Erythroblast (primary cell): ENCODE measurements at regions not wholly inside any gene's neighbourhood (a gene's known extent, or its start where the extent isn't known, plus 50 kb on each side); places are given as distances from the start of the nearest gene placed in this dataset.

Source experiments
- GATA1 ChIP-seq: IDR thresholded peaks from 2 replicates; pipeline ENCODE4 v1.6.1; 2011; ENCODE audit warnings: low read depth, mild to moderate bottlenecking, control low read depth, low read length, moderate library complexity
- POLR2A ChIP-seq: IDR thresholded peaks from 2 replicates; pipeline ENCODE4 v1.6.1; 2011; ENCODE audit warnings: mild to moderate bottlenecking, low read length

DNA sequence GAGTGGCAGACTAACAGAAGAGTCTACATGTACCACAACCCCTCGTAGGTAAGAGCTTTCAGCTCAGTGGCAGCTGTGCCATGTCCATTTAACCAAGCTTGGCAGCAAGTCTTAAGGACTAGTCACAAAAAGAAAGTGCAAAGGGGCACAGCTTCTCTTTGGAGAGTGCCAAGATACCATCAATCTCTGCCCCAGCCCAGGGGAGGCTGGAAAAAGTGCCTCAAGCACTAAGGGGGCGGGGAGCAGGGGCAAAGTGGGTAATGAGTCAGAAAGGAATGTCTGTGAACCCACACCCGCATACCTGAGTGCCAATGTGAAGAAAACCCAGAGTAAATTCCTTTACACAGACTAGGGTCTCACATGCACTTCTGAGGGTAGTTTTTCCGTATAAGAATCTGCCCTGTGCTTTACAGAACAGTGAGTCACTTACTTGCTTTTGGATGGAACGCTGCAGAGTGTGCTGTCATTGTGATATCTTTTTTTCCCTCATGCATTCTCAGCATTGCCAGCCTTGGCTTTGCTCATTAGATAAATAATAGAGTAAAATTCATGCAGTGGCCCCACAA, 219.8 kb downstream of the ZNF674 start:
- no peak for TF ChIP-seq GATA1
- no peak for TF ChIP-seq POLR2A
